RPMI8226 (cell line): ENCODE measurements at regions not wholly inside any gene's neighbourhood (a gene's known extent, or its start where the extent isn't known, plus 50 kb on each side); places are given as distances from the start of the nearest gene placed in this dataset.

Experiments
- DNase-seq: peaks from one replicate; pipeline ENCODE4 v3.0.0-alpha.2; 2015

DNA sequence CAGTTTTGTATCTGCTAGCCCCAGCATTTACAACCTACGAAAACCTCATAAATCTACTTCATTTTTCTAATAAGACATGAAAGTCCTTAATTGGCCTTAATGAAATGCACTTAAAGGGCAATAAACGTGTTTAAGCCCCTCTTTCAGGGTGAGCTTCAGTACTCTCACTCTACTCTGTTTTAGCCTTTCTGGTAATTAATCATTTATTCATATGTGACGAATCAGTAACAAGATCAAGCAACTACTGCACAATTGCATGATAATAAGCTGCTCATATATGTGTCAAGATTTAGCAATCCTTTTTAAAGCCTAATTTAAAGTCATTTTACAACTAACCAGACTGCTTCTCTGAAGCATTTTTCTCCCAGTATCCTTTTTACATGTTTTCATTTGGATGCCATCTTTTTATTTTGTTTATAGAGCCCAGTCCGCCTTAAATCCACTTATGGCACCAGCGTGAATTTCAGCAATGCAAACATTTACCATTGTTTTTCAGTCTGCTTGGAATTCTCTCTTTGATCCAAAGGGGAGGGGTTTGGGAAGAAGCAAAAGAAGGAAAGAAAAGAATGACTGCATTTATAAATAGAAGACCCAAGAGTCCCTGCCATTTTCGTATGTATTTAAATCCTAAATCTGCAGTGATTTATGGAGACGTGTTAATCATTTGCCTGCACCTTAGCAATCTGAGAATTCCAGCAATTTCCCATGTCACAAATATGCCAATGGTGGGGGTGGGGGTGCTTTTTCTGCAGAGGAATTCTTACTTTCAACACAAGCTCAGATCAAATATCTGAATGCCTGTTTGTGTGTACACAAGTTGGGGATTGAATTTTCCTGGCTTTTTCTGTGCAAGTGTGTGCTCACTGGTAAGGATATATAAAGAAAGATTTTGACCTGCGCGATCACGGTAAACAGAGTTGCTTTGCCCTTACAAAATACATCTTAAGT is 230.8 kb upstream of the TBC1D5 start:
- DNase-seq: no peak

DNA sequence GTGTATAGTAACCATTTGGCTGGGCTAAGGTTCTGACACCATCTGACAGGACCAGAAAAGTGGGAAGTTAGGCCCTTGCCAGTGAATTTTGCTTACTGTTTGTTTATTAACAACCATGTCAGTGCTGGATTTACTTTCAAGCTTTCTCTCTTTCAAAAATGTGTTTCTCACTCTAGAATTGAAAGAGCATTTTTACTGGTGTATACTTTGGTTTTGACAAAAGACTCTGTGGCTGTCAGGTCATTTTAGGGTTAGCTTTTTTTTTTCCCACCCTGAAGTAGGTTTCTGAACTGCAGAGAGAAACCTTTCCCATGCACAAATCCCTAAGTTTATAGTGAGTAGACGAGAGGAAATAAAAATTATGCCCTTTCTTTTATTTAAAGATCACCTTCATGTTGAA is 230.0 kb upstream of the TBC1D5 start:
- no peak for DNase-seq

DNA sequence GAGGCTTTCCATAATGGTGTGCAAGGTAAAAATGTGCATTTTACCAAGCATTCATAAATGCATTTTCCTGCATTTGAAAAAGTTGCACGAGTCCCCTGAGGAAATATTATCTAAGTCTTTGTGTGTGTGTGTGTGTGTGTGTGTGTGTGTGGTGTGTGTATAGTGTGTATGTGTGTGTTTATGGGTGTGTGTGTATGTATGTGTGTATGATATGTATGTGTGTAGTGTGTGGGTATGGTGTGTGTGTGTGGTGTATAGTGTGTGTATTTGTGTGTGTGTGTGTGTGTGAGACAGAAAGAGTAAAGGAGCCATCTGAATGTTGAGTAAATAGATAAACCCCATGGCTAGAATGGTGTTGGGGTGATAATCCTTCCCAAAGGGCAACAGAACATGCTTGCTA is 229.6 kb upstream of the TBC1D5 start:
- DNase-seq: no peak

DNA sequence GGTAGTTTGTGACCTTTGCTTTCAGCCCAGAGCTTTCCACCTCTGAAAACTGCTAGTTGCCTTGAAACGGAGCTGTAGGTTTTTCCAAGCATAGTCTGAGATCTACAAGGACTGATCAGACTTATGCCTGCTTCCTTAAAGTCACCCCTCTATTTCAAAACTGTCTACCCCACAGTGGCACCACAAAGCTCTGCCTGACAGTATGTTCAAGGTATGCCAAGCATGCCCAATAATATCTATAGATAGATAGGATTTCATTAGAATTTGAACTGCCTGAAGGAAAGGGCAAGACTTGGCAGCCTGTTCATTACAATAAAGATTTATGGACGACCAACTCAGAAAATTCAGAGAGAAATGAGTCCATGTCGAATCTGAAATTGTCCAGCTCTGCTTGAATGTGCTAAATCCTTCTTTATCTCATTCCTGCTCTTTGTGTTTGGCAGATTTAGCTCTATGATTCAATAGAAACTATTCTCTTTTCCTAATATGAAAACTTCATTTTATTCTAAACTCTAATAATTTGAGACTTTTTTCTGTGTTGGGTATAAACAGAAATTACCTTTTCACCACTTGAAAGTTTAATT is 227.6 kb upstream of the TBC1D5 start:
- DNase-seq: no peak

DNA sequence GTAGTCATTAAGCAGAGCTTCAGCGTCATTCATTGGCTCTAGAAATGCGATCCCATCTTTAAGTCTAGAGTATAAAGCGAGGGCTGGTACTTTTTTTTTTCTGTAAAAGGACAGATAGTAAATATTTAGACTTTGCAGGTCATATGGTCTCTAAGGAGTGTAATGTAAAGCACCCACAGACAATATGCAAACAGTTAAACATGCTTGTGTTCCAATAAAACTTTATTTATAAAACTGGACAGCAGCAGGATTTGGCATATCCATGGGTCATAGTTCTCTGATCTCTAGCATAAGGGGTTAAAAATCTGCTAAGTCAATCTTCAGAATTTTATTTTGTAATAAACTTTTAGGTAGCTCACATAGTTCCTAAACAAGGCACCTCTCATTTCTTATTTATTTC is 226.8 kb upstream of the TBC1D5 start:
- no peak for DNase-seq

DNA sequence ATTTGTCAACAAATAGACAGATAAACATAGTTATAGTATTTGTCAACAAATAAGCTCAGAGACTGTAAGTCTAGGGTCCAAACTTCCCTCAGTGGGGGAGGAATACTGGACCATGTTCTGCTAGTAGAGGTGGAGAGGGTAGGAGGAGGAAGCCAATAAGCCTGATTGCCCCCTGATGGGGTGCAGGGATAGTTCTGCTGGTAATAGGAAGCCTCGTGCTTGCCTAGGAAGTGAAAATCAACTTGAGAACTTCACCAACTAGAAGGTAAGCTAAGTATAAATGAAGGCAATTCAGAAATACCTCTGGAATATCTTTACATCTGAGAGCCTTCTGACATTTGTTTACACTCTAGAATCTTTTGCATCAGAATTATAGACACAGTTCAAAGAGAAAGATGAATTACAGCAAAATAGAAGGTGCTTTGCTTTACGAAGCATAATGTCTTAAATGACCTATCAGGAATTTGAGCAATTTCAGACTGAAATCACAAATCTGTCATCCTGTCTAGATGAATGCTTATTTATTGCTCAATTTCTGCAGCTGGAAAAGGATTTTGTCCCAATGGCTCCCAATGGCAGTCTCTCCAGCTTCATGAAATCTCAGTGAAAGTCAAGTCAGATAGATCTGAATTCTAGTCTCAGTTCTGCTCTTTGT is 225.6 kb upstream of the TBC1D5 start:
- no peak for DNase-seq

DNA sequence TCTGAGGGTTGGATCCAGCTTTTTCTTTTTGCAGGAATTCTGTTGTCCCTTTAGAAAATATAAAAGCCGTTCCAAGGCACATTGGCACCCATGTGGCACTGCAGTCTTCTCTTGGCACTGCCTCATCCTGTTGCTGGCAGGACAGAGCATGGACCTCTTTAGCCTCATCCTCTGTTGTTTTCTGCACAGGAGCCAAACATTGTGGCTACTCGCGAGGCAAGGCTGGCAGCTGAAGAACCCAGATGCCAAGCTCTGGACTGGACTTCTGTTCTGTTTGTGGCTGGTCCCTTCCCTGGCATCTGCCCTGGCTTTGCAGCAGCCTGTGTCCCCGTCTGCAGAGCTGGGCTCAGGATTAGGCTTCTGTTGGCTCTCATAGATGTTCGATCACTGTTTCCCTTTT is 224.7 kb upstream of the TBC1D5 start:
- no peak for DNase-seq

DNA sequence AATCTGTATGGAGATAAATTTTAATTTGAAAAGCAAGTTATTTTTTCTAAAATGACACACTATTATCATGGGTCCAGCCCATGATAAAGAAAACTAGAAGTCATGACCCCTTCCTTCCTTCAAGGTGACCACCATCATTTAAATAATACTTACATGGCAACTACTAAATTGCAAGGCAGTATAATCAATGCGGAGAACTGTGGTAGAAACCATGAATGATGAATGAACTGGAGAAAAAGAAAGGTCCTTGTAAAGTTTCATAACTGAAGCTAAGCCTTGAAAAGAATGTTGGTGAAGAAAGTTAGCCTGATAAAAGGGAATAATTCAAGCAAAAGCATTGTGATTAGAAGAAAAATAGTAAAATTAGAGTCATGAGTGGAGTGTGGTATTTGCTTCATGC is 222.9 kb upstream of the TBC1D5 start:
- no peak for DNase-seq

DNA sequence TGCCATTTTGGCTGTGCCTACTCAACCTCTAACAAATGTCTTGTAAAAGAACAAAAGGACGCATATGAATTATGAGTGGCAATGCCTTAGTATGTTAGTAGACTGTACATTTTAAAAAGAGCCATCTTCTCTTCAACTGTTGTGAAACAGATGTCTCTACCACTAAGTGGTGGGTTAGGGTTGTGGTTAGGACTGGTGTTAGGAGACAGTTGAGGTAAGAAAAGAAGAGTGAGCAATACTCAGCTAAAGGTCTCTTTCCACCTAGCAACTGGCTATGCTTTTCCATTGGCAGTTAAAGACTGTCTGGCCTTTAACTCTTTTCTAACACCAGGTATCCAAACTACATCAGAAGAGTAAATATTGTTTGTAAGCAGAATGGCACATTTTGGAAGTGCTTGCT is 221.7 kb upstream of the TBC1D5 start:
- no peak for DNase-seq

DNA sequence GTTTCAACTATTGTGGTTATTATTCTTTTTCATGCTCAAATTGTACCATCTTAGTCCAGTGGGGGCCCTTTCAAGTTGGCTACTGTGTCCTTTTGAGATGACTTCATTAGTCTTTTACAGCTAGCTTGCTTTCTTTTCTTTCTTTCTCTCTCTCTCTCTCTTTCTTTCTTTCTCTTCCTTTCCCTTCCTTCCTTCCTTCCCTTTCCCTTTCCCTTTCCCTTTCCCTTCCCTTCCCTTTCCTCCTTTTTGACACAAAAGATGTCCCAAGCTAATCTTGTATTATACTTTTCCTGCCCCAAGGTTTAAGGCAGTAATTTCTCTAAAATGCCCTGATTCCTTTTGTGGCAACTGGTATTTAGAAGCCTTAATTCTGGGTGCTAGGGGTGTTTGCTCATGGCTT is 213.0 kb upstream of the TBC1D5 start:
- no peak for DNase-seq

DNA sequence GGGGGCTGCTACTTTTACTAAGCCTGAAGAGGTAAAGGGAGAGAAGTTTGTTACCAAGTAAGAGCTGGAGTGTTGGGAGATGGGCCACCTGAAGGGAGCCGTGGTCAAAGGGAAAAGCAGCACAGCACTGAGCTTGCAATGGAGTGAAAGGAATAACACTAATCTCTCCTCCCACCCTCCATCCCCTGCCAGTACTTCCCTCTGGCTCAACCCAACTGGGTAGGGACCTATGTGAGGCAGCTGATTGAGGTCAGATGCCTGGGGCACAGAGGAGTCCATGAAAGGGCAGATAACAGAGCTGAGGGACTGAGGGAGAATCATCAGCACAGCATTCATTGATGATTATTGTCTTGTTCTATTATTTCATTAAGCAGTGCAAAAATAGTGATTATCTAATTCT is 212.4 kb upstream of the TBC1D5 start:
- DNase-seq: no peak

DNA sequence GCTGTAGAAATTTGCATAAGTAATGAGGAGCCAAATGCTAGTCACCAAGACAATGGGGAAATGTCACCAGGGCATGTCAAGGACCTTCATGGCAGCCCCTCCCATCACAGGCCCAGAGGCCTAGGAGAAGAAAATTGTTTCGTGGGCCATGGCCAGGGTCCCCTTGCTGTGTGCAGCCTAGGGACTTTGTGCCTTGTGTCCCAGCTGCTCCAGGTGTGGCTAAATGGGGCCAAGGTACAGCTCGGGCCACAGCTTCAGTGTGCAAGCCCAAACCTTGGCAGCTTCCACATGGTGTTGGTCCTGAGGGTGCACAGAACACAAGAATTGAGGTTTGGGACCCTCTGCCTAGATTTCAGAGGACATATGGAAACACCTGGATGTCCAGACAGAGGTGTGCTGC is 208.8 kb upstream of the TBC1D5 start:
- no peak for DNase-seq

DNA sequence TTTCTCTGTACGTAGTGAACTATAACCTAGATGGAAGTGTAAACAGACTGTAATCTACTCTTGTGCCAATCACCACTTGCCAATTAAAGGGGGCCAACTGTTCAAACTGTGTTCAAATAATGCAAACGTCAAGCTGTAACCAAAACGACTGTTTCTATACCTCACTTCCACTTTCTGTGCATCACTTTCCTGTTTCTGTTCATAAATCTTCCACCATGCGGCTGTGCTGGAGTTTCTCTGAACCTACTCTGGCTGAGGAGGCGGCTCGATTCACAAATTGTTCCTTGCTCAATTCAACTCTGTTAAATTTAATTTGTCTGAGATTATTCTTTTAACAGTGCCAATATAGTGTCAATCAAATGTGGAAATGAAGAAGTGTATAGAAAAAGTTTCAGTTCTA is 206.7 kb upstream of the TBC1D5 start:
- no peak for DNase-seq

DNA sequence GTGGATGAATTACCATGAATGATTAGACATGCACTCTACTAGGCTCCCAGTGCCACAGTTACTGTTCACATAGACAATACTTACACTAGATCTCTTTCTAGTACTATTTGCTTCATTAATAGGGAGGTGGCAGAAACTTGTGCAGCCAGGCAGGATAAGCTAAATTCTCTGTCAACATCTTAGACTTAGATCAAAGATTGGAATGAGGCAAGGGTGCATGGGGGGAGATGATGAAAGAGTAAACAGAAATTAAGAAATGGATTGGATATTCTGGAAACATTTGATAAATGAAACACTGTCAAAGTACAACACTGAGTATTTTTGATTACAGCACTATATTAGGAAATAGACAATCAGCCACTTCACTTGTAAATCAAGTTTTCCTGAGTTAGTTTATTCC is 205.4 kb upstream of the TBC1D5 start:
- DNase-seq: no peak

DNA sequence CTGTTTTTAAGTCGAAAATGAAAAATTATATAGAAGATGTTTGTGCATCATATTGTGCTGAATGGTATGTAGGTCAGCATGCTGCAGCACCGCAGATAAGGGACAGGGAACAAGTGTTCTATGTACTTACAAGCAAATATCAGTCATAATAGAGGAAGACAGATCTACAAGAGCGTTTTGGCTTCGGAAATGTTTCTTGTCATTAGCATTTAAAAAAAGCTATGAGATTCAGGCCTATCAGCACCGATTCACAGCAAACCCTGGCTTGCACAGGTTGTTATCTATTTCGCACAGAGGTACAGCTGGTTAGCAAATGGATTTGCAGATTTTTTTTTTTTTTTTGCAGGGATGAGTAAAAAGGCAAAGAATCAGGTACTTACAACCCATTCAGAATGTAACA is 204.2 kb upstream of the TBC1D5 start:
- DNase-seq: no peak

DNA sequence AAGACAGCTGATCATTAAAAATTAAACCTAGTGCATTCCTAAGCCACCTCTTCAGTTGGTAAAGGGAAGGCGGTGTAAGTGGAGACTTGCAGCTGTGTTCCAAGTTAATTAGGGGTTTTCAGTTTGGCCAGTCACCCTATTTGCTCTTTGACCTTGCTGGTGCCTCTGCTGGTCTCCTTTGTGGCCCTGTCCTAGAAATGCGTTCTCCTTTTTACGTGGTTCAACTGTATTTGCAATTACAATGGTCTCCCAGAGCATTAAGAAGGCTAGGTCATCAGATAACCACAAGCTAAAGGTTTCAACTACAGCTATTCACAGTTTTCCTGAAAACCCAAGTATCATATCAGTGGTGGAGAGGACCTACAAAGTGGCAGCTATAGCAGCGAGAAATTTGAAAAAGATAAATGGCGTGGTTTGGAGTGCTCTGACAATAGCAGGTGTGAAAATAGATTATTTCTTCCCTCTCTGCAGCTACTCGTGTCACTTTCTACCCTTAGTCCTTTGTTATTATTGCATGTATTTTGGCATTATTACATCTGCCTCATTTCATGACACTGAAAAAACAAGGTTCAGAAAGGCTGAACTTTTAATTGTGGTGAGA is 203.5 kb upstream of the TBC1D5 start:
- no peak for DNase-seq

DNA sequence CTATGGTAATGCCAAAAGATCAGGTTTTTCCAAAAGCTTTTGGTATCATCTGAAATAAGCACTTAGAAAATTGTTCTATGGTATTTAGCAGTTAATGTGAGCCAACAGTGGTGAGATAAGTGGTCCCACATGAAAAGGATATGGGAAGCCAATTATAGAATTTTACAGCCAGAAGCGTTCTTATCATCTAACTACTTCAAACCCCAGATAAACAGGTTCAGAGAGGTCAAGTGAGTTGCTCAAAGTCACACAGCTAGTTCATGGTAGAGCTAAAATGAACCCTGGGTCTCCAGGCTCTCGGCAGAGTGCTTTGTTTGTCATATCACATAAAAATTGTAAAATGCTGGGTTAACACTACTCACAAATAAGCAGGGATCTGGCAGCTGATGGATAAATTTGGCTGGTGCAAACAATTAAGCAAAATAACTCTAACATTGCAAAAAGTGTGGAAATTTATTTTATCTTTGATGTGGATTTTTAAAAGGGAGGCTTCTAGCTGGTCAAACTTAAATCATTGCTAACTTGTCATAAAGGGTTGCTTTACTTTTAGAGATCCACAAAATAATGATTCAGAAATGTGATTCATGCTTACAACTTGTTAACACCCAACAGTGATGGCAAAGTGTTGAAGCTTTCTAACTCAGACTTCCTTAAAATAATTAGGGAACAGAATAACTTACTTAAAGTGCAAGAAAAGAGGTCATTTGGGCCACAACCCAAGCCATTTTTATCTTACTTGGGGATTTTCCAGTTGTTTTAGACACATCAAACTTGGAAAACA is 202.8 kb upstream of the TBC1D5 start:
- no peak for DNase-seq

DNA sequence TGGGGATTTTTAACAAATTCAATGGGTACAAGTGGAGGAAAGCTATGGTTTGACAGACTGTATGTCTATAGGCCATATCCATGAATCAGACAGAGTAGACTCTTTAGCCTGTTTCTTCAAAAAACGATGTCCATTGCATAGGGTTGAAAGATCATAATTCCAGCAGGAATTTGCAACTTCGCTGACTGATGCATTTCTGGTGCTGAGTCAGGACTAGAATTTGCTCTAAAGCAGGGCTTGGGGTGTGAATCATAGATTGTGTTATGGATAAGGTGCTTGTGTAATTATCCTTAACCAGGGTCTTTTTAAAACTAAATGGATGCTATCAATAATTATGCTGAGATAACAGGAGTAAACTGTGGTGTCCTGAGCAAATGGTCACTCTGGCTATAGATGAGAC is 200.4 kb upstream of the TBC1D5 start:
- no peak for DNase-seq

DNA sequence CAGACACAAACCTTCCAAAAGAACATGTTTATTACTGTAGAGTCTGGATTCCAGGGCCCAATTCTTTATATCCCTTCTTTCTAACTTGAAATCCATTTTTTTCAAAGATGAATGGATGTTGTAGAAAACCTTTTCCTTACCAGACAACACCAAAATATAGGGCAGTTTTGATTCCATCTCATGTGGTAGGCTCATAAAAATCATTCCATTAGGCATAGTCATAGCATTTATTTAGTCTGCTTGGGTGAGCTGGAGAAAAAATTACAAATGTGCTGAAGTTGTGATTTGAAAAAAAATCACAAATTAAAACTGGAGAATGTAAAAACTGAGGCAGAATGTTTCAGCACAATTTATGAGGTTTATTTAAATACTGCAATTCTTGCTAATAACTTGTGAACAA is 199.3 kb upstream of the TBC1D5 start:
- DNase-seq: no peak

DNA sequence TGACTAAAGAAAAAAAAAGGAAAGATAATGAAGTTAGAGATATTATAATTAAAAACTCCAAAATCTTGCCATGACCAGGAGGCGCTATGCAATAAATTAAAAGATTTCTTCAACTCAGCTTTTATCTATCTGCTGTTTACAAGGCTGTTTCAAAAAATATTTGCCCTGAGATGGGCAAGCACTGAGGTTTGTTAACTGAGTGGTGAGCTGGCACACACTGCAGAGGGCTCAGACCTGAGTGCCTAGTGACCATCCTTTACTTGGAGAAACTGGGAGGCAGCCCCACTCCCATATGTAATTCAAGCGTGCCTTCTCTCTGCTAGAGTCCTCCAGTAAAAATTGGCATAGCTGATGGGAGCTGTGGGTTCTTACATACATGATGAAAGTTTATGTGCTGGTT is 198.7 kb upstream of the TBC1D5 start:
- no peak for DNase-seq

DNA sequence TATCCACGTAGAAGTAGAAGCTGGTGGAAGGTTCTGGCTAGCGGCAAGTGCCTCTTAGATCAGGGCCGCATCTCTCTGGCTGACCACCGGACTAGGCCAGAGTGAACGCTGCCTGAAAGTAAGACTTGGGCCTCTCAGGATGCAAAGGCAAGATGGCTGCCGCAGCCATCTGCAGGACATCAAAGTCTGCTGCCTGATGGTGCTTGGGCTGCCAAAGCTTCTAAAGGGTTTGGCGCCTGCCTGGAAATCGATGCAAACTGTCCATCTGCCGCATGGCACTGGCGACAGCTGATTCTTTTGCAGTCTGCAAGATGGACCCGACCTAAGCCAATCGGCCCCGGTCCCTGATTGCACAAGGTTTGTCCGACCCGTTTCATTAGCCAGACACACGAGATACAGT is 196.7 kb upstream of the TBC1D5 start:
- no peak for DNase-seq

DNA sequence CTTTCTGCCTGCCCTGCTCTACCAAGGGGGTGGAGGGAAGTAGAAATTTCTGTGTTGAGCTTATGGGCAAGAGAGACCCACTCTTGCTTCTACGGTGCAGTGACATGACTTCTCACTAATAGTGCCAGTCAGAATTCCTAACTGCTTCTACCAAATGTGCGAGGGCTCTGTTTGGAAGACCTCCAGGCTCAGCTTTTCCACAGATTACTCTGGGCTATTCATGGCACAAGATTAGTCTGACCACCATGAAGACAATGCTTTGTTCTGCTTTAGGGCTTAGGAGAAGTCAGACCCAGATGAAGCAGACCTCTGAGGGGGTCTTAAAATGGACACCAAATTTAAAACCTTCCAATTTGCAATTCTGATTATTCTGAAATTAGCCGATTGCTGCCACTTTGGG is 195.9 kb upstream of the TBC1D5 start:
- DNase-seq: no peak
